HG03571 (cell line): ENCODE measurements at regions not wholly inside any gene's neighbourhood (a gene's known extent, or its start where the extent isn't known, plus 50 kb on each side); places are given as distances from the start of the nearest gene placed in this dataset.
"Not testable (repeated sequence)": the region's sequence is repeated elsewhere in the genome, so short reads cannot be mapped to it uniquely, and the experiment has no call there.

Source experiments
- ATAC-seq: cut with Tn5 transposase; IDR thresholded peaks from one replicate; pipeline ENCODE4 v1.9.1; 2021; ENCODE audit not compliant: unreplicated experiment

DNA sequence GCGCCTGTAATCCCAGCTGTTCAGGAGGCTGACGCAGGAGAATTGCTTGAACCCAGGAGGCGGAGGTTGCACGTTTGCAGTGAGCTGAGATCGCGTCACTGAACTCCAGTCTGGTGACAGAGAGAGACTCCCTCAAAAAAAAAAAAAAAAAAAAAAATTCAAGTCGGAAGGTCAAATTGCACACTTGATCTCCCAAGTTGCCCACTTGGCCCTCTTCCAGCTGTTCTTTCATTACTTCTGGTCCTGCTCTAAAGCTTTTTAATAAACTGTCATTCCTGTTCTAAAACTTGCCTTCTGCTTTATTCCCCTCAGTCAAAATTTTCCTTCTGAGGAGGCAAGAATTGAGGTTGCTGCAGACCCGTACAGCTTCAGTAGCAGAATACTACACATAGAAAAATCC lies 2358.0 kb downstream of the ARAP2 start:
- ATAC-seq = no peak

DNA sequence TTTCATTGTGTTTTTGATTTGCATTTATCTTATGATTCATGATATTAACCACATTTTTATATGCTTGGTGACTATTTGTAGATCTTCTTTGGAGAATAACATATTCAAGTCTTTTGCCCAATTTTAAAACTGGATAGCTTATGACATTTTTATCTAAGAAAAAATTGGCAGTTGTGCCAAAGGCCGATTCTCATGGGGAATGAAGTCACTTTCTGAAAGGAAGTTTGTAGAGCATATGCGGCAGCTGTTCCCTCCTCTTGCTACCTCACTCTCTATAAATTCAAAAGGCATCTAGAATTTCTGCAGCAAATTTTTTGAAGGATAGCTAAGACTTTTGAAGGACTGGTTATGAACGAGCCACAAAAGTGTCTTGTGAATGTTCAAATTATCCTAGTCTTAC lies 2353.5 kb downstream of the ARAP2 start:
- no peak for ATAC-seq

DNA sequence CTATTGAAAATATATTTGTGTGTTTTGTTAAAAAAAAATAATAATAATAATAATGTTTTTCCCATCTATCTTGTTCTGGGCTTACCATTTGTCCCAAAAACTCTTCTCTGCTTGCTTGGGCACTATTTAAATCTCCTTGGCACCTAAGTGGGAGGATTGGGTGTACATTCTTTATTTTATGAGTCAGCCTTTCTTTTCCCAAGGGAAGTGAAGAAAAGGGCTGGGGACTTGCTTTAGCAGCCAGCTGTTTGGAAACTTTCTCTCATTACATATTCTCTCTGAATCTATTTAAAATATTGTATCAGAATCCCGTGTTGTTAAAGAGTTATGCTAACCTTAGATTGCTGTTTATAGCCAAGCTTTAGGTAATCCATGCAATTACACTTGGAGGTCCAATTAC lies 2332.4 kb downstream of the ARAP2 start:
- no peak for ATAC-seq

DNA sequence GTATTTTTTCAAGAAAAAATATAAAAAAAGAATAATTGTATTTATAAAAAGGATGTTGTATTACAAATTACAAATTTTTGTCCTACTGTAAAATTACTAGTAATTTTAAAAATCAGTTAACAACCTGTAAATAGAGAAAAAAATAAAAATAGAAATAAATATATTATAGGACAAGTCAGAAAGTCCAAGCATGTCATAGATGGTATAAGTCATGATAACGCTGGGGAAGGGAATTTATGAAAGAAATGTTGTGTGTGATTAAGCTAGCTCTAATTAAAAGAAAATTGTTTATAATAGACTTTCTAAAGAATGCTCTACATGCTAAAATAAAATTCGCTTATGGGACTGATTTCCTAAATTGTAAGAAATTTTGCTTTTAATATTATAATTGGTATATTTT lies 2329.9 kb downstream of the ARAP2 start:
- ATAC-seq = no peak

DNA sequence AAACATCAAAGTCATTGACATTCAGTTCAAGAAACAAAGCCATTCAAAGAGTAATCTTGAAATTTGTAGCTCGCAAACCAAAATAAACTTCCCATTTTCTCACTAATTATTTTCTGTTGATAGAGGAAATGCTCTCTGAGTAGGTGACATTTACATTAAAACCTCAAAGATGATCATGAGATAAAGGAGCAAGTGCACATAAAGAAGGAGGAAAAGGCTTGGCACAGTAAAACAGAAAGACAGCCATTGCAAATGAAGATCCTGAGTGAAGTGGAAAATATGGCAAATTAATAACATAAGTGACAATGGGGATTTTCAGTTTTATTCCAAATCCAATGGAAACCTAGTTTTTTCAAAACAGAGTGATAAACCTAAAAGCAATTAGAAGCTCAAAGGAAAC lies 2320.8 kb downstream of the ARAP2 start:
- ATAC-seq = no peak

DNA sequence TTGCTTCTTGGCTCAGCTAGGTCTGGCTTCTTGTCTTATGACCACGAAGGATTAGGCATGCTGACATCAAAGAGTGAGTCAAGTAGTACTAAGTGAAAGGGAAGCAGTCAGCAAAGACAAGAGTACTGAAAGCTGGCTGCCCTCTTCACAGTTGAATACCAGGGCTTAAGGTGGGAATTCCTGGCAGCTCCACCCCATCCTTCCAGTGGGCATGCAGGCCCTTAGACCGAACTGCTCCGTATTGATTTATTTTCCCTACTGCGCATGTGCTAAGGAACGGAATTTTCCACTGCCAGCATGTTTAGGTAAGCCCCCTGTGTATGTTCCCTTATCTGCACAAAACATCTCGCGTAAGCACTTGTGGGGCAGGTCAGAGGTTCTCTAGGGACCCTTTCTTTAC lies 2320.1 kb downstream of the ARAP2 start:
- ATAC-seq = no peak

DNA sequence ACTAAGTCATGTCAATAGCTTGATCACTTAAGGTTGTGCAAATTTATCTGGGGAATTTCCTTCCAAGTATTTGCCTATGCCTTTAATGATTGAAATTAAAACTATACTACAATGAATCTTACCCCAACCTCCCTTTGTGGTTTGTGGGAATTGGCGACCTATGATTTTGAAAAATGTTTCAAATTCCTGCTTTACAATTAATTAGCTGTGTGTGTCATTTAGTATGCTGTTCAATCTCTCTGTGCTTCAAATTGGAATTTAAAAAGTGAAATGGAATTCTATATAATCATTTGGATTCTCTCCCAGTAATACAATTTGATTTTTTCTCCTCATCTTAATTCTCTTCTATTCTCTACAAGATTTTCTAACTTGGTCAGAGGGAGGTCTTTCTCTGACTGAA lies 2319.5 kb downstream of the ARAP2 start:
- ATAC-seq = no peak

DNA sequence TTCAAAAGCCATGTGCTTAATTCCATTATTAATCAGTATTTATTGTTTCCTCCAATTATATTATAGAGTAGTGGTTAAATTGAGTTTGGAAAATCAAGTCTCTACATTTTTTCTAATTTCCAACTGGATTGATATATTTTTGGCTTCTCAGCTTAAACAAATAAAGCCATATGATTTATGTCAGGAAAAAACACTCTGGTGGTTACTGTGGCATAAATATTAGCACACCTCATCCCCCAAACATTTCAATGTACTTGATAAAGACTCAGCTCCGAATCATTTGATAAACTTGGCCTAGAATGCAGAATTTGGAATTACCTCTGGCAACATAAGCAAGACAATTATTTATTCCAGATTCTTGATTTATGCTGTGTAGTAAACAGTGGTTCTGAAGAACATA lies 2313.8 kb downstream of the ARAP2 start:
- ATAC-seq = no peak

DNA sequence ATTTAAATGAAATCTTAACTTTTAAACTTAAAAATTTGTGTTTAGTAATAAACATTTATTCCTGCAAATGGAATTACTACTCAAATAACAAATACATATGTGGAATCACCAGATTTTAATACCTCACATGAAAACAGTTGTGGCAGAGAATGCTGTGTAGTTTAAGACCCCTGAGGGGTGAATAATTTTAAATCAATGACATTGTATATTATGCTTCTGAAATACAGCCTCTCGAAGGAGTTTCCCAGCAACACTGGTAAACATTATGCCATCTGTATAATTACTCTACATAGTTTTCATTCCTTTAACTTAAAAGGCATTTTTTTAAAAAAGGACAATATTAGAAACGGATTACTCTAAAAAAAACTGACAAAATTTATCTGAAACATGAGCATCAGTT lies 2313.3 kb downstream of the ARAP2 start:
- no peak for ATAC-seq

DNA sequence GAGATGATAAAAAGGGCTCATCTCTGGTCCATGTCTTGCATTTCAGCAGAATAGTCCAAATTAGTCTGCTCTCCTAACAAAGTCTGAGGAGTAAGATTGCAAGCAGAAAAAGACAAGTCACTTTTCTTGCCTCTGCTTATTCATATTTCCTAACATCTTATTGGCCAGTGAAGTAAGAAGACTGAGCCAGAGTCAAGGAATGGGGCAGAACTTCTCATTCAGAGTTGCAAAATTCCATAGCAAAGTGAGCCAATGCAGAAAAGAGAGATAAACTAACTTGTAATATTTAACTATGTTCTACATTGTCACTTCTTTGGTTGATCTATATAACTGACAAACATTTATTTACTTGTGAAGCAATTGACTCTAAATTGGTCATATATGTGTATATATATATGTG lies 2304.0 kb downstream of the ARAP2 start:
- ATAC-seq = no peak

DNA sequence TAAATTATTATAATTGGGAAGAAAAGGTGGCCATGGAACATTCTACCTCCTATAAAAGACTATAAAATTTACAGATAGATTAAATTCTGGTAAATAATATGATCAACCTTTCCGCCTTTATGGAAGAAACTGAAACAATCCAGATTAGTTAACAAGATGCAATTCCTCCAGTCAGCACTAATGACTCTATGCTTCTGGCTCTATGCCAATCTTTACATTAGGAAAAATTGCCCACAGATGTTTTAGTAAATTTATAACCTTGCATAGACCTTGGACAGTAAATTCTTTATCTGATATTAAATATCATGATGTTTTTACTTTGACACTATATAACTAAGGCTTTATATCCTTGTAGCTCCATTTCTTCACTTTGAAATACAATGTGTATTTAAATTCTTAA lies 2302.5 kb downstream of the ARAP2 start:
- no peak for ATAC-seq

DNA sequence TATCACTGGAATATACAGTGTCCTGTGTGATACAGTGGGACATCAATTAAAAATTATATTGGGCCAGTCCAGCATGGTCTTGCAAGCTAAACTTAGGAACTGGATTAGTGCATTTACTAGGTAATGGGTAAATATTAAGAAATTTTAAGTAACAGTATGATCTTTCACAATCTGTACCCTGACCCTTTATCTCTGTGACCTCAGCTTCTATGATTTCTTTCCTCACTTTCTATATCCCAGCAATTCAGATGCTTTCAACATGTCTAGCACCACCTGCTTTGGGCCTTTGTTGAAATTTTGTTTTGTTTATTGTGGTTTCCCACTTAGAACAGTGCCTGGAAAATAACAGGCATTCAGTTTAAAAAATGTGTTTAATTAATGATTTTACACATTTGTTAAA lies 2295.4 kb downstream of the ARAP2 start:
- ATAC-seq = no peak

DNA sequence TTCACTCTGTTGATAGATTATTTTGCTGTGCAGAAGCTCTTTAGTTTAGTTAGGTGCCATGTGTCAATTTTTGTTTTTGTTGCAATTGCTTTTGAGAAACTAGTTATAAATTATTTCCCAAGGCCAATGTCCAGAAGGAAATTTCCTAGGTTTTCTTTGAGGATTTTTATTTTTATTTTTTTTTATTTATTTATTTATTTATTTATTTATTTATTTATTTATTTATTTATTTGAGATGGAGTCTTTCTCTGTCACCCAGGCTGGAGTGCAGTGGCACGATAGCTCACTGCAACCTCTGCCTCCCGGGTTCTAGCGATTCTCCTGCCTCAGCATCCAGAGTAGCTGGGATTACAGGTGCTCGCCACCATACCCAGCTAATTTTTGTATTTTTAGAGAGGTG lies 2290.5 kb downstream of the ARAP2 start:
- not testable (repeated sequence) for ATAC-seq

DNA sequence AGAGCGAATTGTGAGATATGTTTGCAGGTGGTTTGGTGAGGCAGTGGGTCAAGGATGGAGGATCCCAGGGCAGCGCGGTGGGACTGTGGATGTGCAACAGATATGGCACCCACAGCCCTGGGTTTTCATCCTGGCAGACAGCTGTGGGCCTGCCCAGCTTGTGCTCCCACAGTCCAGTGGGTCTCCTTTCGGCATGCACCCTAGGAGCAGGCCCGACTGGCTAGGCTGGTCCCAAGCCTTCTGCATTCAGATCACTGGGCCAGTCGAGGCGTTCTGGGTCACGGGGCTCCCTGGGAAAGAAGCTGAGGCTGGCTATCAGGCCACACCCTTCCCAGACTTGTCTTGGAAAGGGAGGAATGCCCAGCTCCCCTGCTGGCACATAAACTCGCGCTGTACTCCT lies 2289.6 kb downstream of the ARAP2 start:
- ATAC-seq = no peak

DNA sequence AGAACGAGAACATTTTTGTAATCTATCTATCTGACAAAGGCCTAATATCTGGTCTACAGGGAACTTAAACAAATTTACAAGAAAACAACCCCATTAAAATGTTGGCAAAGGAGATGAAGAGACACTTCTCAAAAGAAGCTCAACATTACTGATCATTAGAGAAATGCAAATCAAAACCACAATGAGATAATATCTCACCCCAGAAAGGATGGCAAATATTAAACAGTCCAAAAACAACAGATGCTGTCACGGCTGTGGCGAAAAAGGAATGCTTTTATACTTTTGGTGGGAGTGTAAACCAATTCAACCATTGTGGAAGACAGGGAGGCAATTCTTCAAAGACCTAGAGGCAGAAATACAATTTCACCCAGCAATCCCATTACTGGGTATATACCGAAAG lies 2284.8 kb downstream of the ARAP2 start:
- no peak for ATAC-seq

DNA sequence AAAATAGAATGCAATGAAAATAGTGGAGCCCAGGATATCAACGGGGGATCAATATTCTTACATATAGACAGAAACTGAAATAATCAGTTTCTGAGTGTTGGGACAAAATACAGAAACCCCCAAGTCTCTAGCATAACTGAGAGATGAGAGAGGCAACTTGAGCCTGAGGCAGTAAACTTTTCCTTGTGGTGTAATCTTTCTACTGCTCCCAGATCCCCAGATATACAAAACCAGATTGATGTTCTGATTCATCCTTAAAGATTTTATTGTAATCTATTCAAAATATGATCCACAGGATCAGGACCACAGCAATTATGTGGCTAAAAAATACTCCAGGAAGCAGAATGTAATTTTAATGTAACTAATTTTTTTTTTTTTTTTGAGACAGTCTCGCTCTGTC lies 2282.6 kb downstream of the ARAP2 start:
- ATAC-seq = no peak

DNA sequence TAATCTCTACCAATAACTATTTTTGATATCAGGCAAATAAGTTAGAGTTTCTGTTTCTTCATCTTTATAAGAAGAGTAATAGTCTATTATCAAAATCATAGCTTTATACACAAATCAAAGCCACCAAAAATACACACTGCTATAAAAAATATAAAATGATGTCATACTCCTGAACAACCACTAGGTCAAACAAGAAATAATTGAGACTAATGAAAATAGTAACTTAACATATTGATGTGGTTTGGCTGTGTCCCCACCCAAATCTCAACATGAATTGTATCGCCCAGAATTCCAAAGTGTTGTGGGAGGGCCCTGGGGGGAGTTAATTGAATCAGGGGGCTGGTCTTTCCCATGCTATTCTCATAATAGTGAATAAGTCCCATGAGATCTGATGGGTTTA lies 2277.5 kb downstream of the ARAP2 start:
- no peak for ATAC-seq

DNA sequence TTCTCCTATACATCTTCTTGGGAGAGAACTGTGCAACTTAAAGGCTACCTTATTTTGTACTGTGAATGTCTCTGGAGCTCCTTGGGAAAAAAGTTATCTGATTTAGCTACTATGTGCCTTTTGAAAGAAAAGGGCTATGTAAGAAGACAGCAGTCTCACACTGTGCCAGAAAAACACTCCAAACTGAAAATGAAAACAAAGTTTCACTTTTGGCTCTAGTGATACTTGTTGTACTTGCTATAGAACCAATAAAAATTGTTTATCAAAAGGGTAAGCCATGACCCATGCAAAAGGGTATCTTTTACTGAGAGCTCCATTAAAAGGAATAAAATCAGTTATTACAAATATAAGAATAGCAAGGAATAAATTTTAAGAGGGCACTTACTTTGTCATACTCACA lies 2270.0 kb downstream of the ARAP2 start:
- ATAC-seq = no peak

DNA sequence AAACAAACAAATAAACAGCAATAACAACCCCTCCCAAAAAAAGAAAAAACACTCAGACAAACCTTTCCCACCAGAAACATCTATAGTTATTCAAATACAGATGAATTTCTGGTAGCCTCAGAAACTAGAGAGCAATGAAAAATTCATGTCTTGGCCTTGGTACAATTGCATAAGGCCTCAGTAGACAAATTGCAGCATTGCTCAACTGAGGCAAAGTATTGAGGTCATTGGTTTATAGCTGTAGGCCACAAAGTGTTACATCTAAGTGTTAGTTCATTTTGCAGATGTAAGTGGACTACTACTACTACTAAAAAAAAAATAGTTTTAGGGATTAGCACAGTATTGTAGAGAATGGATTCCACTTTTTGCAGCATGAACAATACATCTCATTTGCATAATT lies 2268.3 kb downstream of the ARAP2 start:
- no peak for ATAC-seq

DNA sequence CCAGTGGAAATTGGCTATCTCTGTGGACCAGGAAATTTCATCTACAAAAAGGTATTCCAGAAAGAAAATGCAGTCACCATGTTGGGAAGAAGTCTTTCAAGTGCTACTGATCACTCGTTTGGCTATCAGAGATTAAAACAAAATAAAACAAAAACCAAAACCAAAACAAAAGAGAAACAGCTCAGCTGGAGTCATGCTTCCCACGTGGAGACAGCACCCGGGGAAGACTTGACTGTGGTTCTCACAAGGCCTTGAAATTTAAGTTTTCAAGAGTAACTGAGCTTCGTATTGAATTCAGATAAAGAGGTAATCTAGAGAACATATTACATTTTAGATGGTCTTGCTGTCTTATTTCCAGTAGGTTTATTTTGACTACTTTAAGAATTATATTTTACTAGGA lies 2264.5 kb downstream of the ARAP2 start:
- not testable (repeated sequence) for ATAC-seq

DNA sequence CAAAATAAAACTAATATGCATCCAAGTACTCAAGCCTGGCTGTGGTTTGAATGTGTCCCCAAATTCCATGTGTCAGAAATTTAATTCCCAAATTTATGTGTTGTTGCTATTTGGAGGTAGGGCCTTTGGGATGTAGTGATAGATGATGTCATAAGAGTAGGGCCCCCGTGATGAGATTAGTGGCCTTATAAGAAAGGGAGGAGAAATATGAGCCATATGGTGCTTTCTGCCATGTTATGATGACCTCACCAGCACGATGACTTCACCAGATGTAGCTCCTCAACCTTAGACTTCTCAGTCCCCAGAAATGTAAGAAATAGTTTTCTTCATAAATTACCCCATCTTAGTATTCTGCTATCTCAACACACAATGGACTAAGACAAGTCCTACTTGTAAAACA lies 2264.0 kb downstream of the ARAP2 start:
- no peak for ATAC-seq

DNA sequence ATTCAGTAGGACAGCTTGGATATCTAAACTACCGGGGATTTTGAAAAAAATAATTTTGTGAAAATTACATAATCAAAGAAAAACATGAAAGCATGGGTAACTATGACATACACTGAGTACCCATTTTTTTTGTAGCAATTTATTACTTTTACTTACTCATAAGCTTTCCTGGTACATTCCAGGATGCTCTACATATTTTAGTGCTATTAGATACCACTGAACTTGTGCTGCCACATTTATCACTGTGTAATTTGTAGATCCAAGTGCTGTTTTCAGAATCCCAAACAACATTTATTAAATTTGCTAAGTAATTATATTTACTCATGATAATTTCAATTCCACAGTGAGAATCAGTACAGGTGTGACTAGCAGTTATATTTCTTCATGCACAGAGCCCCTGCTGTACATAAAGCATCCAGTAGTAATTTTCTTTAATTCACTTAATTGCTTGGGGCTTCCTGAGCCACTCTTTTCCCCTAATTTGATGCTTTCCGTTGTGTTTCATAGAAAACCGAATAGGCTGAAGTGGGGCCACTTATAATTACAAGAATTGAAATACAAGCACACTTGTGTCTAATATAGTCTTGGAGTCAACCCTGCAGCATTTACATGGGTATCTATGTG lies 2254.4 kb downstream of the ARAP2 start:
- ATAC-seq = no peak

DNA sequence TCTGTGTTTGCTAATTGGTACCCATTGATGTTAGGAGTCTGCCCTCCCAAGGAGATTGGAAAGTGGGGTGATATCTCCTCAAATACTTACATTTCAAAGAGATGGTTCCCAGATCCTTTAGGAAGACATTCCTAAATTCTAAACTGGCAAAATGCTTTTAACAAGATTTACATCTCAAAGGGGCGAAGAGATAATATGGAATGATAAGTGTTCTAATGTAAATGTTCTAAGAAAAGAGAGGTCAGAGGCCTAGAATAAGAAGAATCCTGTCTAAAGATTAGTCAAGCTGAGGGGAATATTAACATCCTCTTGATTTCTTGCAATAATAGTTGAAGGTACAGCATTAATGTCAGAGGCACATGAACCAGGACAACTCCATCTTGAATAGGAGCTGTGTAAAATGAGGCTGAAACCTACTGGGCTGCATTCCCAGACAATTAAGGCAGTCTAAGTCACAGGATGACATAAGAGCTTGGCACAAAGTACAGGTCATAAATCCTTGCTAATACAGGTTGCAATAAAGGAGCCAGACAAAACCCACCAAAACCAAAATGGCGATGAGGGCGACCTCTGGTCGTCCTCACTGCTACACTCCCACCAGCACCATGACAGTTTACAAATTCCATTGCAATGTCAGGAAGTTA lies 2248.1 kb downstream of the ARAP2 start:
- ATAC-seq = no peak
